HCT116 (cell line): ENCODE measurements at regions not wholly inside any gene's neighbourhood (a gene's known extent, or its start where the extent isn't known, plus 50 kb on each side); places are given as distances from the start of the nearest gene placed in this dataset.

Experiments used
- ATAC-seq: fragments of 200-7000 bp; cut with Tn5 transposase; 2 replicates; pipeline ENCODE4 v1.9.1; 2020; ENCODE audit warnings: mild to moderate bottlenecking, moderate library complexity
- BruUV-seq: library from RNA; stranded (reverse); fragments of 400-500 nt; replicated peaks from 2 replicates; lab custom pipeline; 2021; lab: Mats Ljungman, UMichigan
- CTCF ChIA-PET: fragments of 300-600 bp; sonication (Branson Sonifier 250); formaldehyde crosslinking; loops from one replicate; lab custom pipeline; 2021; ENCODE audit warnings: antibody characterized with exemption; lab: Charles Lee
- POLR2A ChIA-PET: fragments of 300-600, 350-600 bp; sonication (Branson Sonifier 250); formaldehyde crosslinking; loops from one replicate; lab custom pipeline; 2021; ENCODE audit warnings: antibody characterized with exemption; lab: Charles Lee
- RAD21 ChIA-PET, 2 experiments: fragments of 300-600 bp; sonication (Branson Sonifier 250); formaldehyde crosslinking; loops; one replicate each; lab custom pipeline; 2023; ENCODE audit warnings: low total read pairs in 2 of 2; ENCODE audit not compliant: uncharacterized antibody in 2 of 2, unreplicated experiment in 2 of 2, low non-redundant PET in 1 of 2; lab: Charles Lee
- DNase-seq: peaks from one replicate; pipeline ENCODE4 v3.0.0-alpha.2; 2010; ENCODE audit warnings: low read depth, low spot score
- H2AFZ ChIP-seq: fragments of 200-600 bp; shearing (Covaris generic), sonication (generic); 2 replicates; pipeline ENCODE4 v1.6.1; 2017; ENCODE audit warnings: low read depth, mixed run types, mixed read lengths, antibody characterized with exemption, low read length; ENCODE audit not compliant: poor library complexity, severe bottlenecking
- H3K27ac ChIP-seq: 2 replicates; pipeline ENCODE4 v1.5.1; 2012; ENCODE audit warnings: low read depth, low read length
- H3K27me3 ChIP-seq: fragments of 200-600 bp; sonication (generic); 2 replicates; pipeline ENCODE4 v1.6.1; 2016; ENCODE audit warnings: mixed run types, low read length, mixed read lengths; ENCODE audit not compliant: insufficient read depth
- H3K36me3 ChIP-seq, 2 experiments: fragments of 200-500 bp in 1 of 2; fragments of 200-600 bp in 1 of 2; sonication (Bioruptor generic) in 1 of 2; sonication (generic) in 1 of 2; 2 replicates each; pipeline versions ENCODE4 v1.5.1 to v1.6.1; 2014 to 2016; ENCODE audit warnings: low read length in 2 of 2, inconsistent platforms in 1 of 2, mixed read lengths in 1 of 2, mixed run types in 1 of 2; ENCODE audit not compliant: insufficient read depth in 2 of 2, control insufficient read depth in 1 of 2
- H3K4me1 ChIP-seq, 2 experiments: fragments of 200-600 bp in 1 of 2; sonication (generic) in 1 of 2; 2 replicates each; pipeline versions ENCODE4 v1.5.1 to v1.6.1; 2012 to 2017; ENCODE audit warnings: low read length in 2 of 2, inconsistent platforms in 1 of 2, mild to moderate bottlenecking in 1 of 2, mixed read lengths in 1 of 2, mixed run types in 1 of 2, moderate library complexity in 1 of 2; ENCODE audit not compliant: insufficient read depth in 2 of 2, control insufficient read depth in 1 of 2
- H3K4me2 ChIP-seq: fragments of 200-600 bp; sonication (generic); 2 replicates; pipeline ENCODE4 v1.6.1; 2017; ENCODE audit warnings: mixed run types, low read length, mixed read lengths
- H3K4me3 ChIP-seq, 2 experiments: fragments of 200-600 bp in 1 of 2; sonication (generic) in 1 of 2; replicated peaks in 1 of 2; 2 replicates each; pipeline ENCODE4 v1.5.1; 2011 to 2016; ENCODE audit warnings: low read length in 2 of 2, control low read depth in 1 of 2, low read depth in 1 of 2, mild to moderate bottlenecking in 1 of 2, mixed read lengths in 1 of 2, mixed run types in 1 of 2
- H3K79me2 ChIP-seq: fragments of 200-600 bp; sonication (generic); 2 replicates; pipeline ENCODE4 v1.6.1; 2017; ENCODE audit warnings: mild to moderate bottlenecking, mixed run types, low read length, moderate library complexity, mixed read lengths; ENCODE audit not compliant: insufficient read depth
- H3K9ac ChIP-seq: fragments of 200-600 bp; sonication (generic); 2 replicates; pipeline ENCODE4 v1.6.1; 2016; ENCODE audit warnings: low read length, mixed read lengths
- H3K9me2 ChIP-seq: fragments of 200-600 bp; sonication (generic), shearing (Covaris generic); 2 replicates; pipeline ENCODE4 v1.6.1; 2017; ENCODE audit warnings: mixed run types, mild to moderate bottlenecking, moderate library complexity; ENCODE audit not compliant: insufficient read depth
- H3K9me3 ChIP-seq, 2 experiments: fragments of 200-500 bp in 1 of 2; fragments of 200-600 bp in 1 of 2; sonication (Bioruptor generic) in 1 of 2; sonication (generic) in 1 of 2; 2 replicates each; pipeline ENCODE4 v1.6.1; 2014 to 2017; ENCODE audit warnings: low read length in 2 of 2, mixed read lengths in 2 of 2, inconsistent platforms in 1 of 2, low read depth in 1 of 2, mild to moderate bottlenecking in 1 of 2, mixed run types in 1 of 2, moderate library complexity in 1 of 2; ENCODE audit not compliant: control insufficient read depth in 1 of 2, insufficient read depth in 1 of 2
- H4K20me1 ChIP-seq: fragments of 200-600 bp; sonication (generic), shearing (Covaris generic); 2 replicates; pipeline ENCODE4 v1.6.1; 2017; ENCODE audit warnings: mixed run types, mild to moderate bottlenecking, moderate library complexity; ENCODE audit not compliant: insufficient read depth
- CBX3 ChIP-seq: IDR thresholded peaks from 2 replicates; pipeline ENCODE4 v1.6.1; 2012; ENCODE audit warnings: low read depth
- CEBPB ChIP-seq: IDR thresholded peaks from 2 replicates; pipeline ENCODE4 v1.6.1; 2012; ENCODE audit warnings: low read depth
- EGR1 ChIP-seq: IDR thresholded peaks from 2 replicates; pipeline ENCODE4 v1.6.1; 2012; ENCODE audit warnings: low read depth
- EZH2 ChIP-seq: fragments of 200-600 bp; sonication (generic); IDR thresholded peaks from 2 replicates; pipeline ENCODE4 v1.6.1; 2017; ENCODE audit warnings: antibody characterized with exemption, mixed run types
- FOSL1 ChIP-seq: IDR thresholded peaks from 2 replicates; pipeline ENCODE4 v1.6.1; 2012; ENCODE audit warnings: low read depth
- JUND ChIP-seq: IDR thresholded peaks from 2 replicates; pipeline ENCODE4 v1.6.1; 2012
- POLR2A ChIP-seq: IDR thresholded peaks from 2 replicates; pipeline ENCODE4 v1.7.0; 2011; ENCODE audit warnings: borderline replicate concordance; ENCODE audit not compliant: insufficient read depth, insufficient read length; ENCODE audit errors: extremely low read depth
- POLR2AphosphoS5 ChIP-seq: IDR thresholded peaks from 2 replicates; pipeline ENCODE4 v1.6.1; 2011; ENCODE audit warnings: mild to moderate bottlenecking, low read depth, low read length, moderate library complexity
- REST ChIP-seq: IDR thresholded peaks from 2 replicates; pipeline ENCODE4 v1.6.1; 2012; ENCODE audit warnings: low read depth
- SIN3A ChIP-seq: IDR thresholded peaks from 2 replicates; pipeline ENCODE4 v1.6.1; 2012; ENCODE audit warnings: low read depth
- SP1 ChIP-seq: IDR thresholded peaks from 2 replicates; pipeline ENCODE4 v1.6.1; 2012; ENCODE audit warnings: low read depth
- SRF ChIP-seq: IDR thresholded peaks from 2 replicates; pipeline ENCODE4 v1.6.1; 2012; ENCODE audit warnings: low read depth
- TCF7L2 ChIP-seq: IDR thresholded peaks from 2 replicates; pipeline ENCODE4 v1.7.0; 2011; ENCODE audit warnings: borderline replicate concordance, inconsistent platforms; ENCODE audit not compliant: insufficient read depth, insufficient read length; ENCODE audit errors: extremely low read depth
- YY1 ChIP-seq: IDR thresholded peaks from 2 replicates; pipeline ENCODE4 v1.6.1; 2011; ENCODE audit warnings: low read length, low read depth, moderate library complexity, mild to moderate bottlenecking; ENCODE audit not compliant: insufficient replicate concordance; ENCODE audit errors: extremely low read depth
- ZFX ChIP-seq: fragments of 450-650 bp; IDR thresholded peaks from 2 replicates; pipeline ENCODE4 v1.6.1; 2017
- ZNF274 ChIP-seq: fragments of 200-500 bp; sonication (Bioruptor generic); IDR thresholded peaks from 2 replicates; pipeline ENCODE4 v1.6.1; 2014; ENCODE audit warnings: mild to moderate bottlenecking, low read depth, low read length, inconsistent platforms
- intact Hi-C: fragments of 100-400 bp; cut with micrococcal nuclease; formaldehyde crosslinking; loops from 2 replicates; pipeline ENCODE4 v1.10.0; 2022
- TF ChIP-seq, protein P1 (sequence below): IDR thresholded peaks from 2 replicates; pipeline ENCODE4 v1.6.1; 2011; ENCODE audit warnings: mild to moderate bottlenecking, low read length, moderate library complexity; ENCODE audit not compliant: insufficient replicate concordance; ENCODE audit errors: extremely low read depth
- TF ChIP-seq, protein P2 (sequence below), 3 experiments: fragments of 200-600 bp in 1 of 3; sonication (generic) in 1 of 3; IDR thresholded peaks in 2 of 3; conservative IDR thresholded peaks in 1 of 3; 2 replicates each; pipeline ENCODE4 v1.5.1; 2012 to 2017; ENCODE audit warnings: low read depth in 2 of 3, low read length in 2 of 3, antibody characterized with exemption in 1 of 3, borderline replicate concordance in 1 of 3, control low read depth in 1 of 3, mild to moderate bottlenecking in 1 of 3, mixed read lengths in 1 of 3, mixed run types in 1 of 3, moderate library complexity in 1 of 3; ENCODE audit not compliant: insufficient read depth in 1 of 3
- TF ChIP-seq, protein P3 (sequence below): IDR thresholded peaks from 2 replicates; pipeline ENCODE4 v1.6.1; 2012
- TF ChIP-seq, protein P4 (sequence below): IDR thresholded peaks from 2 replicates; pipeline ENCODE4 v1.6.1; 2012

GRCh38 chr1:105459759-105460158, 1596.7 kb upstream of the PRMT6 start:
- no peaks in the 10 kb centered on the region for H3K79me2 ChIP-seq
- H3K27ac ChIP-seq: no peak overlapping the region
- H3K4me3 ChIP-seq: no peak overlapping the region
- H3K4me1 ChIP-seq: no peaks in the 10 kb centered on the region
- no peaks in the 10 kb centered on the region for H4K20me1 ChIP-seq
- H3K9ac ChIP-seq: no peak overlapping the region
- CTCF ChIA-PET: no interaction called here
- ATAC-seq: no peak
- H2AFZ ChIP-seq: no peak overlapping the region
- no peak overlapping the region for H3K4me2 ChIP-seq
- intact Hi-C loops: no loop called here
- POLR2A ChIA-PET: no interaction called here
- no peaks in the 10 kb centered on the region for H3K9me2 ChIP-seq
- peaks cover 8 to 18% of the 10 kb centered on the region in 2 experiments; a peak in 3 of 4 replicates for H3K9me3 ChIP-seq
- RAD21 ChIA-PET: no interaction called here
- DNase-seq: no peak
- H3K27me3 ChIP-seq: no peaks in the 10 kb centered on the region
- no peaks in the 10 kb centered on the region for H3K36me3 ChIP-seq
- BruUV-seq: no TSS peak
- no peak for TF ChIP-seq FOSL1
- TF ChIP-seq EGR1: no peak
- TF ChIP-seq, protein P1, sequence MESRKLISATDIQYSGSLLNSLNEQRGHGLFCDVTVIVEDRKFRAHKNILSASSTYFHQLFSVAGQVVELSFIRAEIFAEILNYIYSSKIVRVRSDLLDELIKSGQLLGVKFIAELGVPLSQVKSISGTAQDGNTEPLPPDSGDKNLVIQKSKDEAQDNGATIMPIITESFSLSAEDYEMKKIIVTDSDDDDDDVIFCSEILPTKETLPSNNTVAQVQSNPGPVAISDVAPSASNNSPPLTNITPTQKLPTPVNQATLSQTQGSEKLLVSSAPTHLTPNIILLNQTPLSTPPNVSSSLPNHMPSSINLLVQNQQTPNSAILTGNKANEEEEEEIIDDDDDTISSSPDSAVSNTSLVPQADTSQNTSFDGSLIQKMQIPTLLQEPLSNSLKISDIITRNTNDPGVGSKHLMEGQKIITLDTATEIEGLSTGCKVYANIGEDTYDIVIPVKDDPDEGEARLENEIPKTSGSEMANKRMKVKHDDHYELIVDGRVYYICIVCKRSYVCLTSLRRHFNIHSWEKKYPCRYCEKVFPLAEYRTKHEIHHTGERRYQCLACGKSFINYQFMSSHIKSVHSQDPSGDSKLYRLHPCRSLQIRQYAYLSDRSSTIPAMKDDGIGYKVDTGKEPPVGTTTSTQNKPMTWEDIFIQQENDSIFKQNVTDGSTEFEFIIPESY: no peak
- TF ChIP-seq, protein P2, sequence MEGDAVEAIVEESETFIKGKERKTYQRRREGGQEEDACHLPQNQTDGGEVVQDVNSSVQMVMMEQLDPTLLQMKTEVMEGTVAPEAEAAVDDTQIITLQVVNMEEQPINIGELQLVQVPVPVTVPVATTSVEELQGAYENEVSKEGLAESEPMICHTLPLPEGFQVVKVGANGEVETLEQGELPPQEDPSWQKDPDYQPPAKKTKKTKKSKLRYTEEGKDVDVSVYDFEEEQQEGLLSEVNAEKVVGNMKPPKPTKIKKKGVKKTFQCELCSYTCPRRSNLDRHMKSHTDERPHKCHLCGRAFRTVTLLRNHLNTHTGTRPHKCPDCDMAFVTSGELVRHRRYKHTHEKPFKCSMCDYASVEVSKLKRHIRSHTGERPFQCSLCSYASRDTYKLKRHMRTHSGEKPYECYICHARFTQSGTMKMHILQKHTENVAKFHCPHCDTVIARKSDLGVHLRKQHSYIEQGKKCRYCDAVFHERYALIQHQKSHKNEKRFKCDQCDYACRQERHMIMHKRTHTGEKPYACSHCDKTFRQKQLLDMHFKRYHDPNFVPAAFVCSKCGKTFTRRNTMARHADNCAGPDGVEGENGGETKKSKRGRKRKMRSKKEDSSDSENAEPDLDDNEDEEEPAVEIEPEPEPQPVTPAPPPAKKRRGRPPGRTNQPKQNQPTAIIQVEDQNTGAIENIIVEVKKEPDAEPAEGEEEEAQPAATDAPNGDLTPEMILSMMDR (IDR thresholded peaks at IDR 0.05 in 2 of 3, conservative IDR thresholded peaks at IDR 0.05 in 1 of 3; ENCODE audit: borderline replicate concordance in 1 of 3, insufficient read depth in 1 of 3, low read depth in 2 of 3, low read length in 2 of 3): no peak
- no peak for TF ChIP-seq POLR2AphosphoS5
- no peak for TF ChIP-seq ZFX
- TF ChIP-seq POLR2A: no peak
- TF ChIP-seq CBX3: no peak
- TF ChIP-seq TCF7L2: no peak
- no peak for TF ChIP-seq CEBPB
- no peak for TF ChIP-seq JUND
- TF ChIP-seq, protein P3, sequence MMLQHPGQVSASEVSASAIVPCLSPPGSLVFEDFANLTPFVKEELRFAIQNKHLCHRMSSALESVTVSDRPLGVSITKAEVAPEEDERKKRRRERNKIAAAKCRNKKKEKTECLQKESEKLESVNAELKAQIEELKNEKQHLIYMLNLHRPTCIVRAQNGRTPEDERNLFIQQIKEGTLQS: no peak
- TF ChIP-seq EZH2: no peak
- no peak for TF ChIP-seq YY1
- no peak for TF ChIP-seq REST
- no peak for TF ChIP-seq SRF
- TF ChIP-seq SIN3A: no peak
- TF ChIP-seq ZNF274: no peak
- TF ChIP-seq, protein P4, sequence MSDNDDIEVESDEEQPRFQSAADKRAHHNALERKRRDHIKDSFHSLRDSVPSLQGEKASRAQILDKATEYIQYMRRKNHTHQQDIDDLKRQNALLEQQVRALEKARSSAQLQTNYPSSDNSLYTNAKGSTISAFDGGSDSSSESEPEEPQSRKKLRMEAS: no peak
- TF ChIP-seq SP1: no peak
